Activated T-cell treated with anti-CD3 and anti-CD28 coated beads for 48 hours (primary cell): ENCODE measurements at regions not wholly inside any gene's neighbourhood (a gene's known extent, or its start where the extent isn't known, plus 50 kb on each side); places are given as distances from the start of the nearest gene placed in this dataset.

Source experiments
- DNase-seq: peaks from one replicate; pipeline ENCODE4 v3.0.0-alpha.2; 2020; ENCODE audit warnings: low read depth

DNA sequence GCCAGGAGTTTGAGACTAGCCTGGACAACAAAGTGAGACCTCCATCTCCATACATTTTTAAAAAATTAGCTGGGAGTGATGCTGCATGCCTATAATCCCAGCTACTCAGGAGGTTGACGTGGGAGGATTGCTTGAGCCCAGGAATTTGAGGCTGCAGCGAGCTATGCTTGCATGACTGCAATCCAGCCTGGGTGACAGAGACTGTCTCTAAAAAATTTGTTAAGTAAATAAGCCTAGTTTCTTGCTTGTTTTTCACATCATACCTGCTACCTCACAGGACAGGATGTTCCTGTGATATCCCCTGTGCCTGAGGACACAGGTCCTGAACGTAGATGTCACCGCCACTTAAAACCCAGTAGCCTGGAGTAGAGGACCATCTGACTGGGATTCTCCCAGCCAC is 348.6 kb downstream of the MN1 start:
- no peak for DNase-seq

DNA sequence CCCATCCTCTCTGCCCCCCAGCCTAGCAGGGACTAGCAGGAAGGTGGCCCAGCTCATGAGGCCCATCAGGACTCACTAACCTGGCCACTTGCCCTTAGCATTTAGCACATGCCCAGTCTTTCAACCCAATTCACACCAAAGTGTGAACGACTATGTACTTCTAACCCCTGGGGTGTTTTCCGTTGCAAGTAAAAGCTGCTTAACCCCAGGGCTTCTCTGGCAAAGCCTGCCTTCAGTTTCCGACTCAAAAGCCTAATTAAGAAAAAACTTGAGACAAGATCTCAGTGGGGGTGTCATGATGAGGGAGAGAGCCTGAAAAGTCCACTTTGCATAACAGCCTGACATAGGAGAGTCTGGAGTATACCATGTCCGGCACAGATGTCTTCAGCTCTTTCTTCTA is 347.8 kb downstream of the MN1 start:
- no peak for DNase-seq

DNA sequence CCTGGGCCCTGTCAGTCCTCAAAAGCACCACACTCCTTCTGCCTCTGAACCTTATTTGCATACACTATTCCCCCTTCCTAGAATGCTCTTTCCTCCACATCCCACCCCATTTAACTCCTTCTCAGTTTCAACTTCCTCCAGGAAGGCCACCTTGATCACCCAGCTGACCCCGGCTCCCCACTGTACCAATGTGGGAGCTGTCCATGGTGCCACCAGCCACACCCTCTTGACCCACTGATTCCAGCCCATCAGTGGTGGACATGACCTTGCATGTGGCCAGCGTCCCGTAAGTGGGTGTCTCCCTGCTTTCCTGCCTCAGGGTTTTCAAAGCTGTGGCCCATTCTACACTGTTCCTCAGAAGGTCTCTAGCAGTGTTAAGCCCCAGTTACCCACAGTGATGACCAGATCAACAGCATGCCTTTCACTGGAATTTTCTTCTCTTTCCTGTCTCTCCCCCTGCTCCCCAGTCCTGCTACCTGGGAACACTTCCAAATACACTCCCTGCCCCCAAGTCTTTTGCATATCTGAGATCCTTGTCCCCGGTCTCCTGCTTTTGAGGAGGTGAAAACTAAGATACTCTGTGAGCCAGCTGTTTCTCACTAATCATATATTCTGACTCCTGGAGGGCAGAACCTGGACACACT is 346.6 kb downstream of the MN1 start:
- no peak for DNase-seq

DNA sequence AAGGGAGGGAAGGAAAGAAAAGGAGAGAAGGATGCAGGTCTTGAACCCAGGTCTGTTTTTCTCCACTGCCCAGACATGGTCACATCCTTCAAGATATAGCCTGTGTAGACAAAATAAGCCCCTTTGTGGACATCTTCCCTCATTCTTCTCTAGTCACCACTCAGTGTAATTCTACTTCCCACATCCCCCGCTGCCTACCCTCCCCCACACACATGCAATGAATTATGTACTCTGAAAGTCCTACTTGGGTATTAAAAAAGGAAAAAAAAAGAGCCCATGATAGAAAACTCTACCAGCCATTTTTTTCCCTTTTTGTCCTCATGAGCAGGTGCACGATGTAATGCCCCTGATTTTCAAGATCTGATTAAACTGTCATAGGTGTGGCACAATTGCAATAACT is 346.0 kb downstream of the MN1 start:
- no peak for DNase-seq

DNA sequence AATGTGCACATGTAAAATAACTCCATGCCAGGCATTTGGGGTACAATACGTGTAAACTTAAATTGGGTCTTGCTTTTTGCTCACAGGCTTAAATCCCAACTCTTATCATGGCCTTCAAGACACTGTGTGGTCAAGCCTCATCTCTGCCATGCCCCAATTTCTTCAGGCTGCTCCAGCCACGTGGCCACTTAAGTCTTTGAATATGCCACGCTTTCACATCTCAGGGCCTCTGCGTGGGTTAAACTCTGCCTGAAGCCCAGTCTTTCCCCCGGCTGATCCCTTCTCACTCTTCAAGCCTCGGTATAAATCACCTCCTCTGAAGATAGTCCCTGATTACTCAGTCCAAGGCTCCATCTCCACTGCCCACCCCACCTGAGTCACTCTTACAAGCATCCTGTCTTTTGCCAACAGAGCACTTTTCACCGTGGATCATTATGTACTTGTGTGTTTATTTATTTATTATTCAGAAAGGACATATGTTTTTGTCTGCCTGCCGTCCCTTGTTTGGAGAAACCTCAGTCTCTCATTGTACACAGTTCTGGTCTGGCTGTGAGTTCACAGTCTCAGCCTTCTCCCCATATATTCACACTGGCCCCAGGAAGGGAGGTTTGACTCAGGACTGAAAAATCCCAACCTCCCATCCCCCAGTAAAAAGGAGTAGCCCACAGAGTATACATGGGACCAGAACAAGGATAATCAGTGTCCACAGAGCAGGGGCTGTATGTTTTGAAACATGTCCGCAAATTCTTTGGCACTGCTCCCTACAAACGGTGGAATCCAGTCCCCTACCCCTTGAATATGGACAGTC is 344.7 kb downstream of the MN1 start:
- DNase-seq: no peak

DNA sequence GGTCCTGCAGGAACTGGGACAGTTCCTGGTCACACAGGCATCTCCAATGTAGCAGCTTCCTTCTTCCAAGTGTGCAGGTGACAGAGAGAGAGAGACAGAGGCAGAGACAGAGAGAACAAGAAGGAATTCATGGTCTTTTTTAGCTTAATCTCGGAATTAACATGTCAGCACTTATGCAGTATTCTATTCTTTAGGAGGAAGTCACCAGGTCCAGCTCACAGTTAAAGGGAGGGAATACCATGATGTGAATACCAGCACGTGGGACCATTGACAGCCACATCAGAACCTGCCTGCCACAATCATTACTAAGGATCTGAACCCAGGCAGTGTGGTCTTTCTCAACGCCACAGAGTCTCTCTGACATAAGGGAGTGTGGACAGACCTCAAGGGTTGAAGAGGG is 341.6 kb downstream of the MN1 start:
- DNase-seq: no peak

DNA sequence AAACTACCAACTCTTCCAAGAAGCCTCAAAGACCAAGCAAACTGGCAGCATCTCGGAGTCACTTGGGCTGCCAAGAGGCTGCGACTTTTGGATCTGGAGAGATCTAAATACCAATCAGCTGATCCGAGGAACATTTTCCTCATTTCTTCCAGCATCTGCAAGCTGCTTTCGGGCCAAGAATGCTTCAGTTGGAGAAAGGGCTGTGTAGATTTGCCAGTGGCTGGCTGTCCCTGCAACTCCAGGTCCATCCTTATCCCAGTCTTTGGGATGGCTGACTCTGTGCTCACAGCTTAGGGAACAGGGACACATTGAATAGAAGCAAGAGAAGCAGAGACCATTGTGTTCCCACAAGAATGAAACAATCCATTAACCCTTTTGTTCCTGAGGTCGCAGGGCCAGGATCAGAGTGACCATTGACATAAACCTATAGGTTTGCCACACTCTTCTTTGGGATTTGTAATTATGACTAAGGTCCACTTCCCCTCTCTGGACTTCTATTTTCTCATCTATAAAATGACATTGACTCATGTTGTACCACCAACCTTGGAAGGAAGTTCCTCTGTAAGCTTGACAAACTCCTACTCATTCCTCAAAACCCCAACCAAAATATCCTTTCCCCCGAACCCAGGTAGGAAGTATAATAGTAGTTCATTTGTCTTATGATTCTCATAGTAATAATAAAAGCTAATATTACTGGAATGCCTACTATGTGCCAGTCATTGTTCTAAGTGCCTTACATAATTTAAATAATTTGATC is 340.8 kb downstream of the MN1 start:
- no peak for DNase-seq

DNA sequence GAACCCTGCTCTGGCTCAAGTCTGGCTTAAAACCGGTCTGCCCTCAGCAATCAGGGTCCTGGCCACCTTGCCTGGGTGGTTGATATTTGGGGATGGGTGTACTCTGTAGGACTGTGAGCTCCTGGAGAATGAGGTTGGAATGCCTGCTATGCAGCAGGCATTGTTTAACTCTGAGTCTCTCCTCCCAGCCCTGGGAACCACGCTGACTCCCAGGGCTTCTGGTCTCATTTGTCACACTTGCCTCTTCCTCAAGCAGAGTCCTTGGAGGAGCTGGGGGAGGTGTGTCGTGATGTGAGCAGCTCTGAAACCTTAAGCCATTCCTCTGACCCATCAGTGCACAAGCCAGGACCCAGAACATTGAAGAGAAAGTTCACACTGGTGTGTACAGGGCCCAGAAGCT is 340.1 kb downstream of the MN1 start:
- DNase-seq: no peak

DNA sequence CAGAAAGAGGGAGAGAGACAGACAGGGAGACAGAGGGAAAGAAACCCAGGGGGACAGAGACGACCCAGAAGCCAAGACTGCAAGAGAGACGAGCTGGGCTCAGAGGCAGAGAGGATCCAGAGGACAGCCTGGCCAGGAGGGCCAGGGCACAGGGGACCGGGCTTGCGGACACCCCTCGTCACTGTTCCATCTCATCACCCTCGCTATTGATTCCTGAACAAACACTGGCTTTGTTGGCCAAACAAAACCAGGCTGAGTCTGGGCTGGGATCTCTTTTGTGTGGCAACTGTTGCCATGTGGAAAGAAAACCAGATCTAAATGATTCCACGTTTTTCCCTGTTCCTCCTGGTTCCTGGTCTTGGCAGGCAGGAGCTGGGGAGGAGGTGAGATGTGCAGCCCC is 339.4 kb downstream of the MN1 start:
- no peak for DNase-seq

DNA sequence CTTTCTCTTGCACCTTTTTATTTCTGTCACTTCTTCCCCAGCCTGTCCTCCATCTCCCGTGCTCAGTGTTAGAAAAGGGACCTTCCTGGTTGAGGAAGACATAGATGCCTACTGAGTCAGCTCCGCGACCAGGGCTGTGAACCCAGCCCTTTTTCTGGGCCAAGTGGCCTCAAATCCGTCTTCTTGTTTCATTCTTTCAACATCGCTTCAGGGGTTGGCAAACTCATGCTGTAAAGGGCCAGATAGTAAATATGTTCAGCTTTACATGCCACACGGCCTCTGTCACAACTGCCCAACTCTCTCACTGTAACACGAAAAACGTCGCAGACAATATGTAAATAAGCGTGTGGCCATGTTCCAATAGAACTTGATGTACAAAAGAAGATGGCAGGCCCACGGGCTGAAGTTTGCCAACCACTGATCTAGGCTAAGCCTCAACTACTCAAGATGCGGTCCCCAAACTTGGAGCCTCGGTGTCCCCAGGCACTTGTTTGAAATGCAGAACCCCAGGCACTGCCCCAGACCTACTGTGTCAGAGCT is 338.4 kb downstream of the MN1 start:
- DNase-seq: no peak

DNA sequence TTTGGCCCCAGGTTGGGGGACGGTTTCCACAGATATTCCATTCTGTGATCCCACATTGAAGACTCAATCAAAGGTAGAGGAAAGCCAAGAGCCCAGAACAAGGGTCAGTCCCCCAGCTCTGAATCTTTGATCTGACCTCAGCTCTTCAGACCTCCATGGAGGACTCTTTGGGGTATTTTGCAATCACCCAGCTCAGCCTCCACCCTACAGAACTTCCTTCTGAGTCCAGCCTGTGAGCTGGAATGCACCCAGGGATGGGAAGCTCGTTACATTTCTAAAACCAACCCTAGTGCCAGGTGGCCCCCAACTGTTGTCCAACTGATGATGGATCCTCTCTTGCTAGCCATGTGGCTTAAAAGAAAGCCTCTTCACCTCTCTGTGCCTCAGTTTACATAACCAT is 335.3 kb downstream of the MN1 start:
- no peak for DNase-seq

DNA sequence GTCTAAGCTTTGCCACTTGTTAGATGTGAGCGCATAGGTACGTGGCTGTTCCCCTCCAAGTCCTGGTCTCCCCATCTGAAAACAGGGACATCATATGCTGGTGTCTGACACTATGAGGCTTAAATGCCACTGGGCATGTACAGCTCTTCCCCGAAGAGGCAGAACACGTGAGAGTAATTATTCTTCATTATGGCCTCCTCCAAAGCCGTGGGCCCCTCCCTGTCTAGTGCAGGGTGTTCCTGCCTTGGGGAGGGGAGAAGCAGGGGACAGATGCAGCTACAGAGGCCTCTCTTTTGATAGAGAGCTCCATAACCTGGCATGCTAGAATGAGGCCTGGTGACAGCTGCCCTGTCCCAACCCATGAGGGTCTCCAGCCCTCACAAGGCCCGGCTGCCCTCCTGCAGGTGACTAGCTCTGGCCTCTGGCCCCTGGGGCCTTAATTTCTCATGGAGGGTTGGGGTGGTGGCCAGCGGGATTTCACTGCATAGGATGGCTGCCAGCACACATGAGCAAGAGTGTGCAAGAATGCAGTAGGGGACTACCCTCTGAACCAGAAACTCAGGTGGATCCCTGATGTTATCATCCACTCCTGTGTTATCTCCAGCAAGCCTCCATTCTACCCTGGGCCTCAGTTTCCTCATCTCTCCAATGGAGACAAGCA is 334.6 kb downstream of the MN1 start:
- DNase-seq: no peak

DNA sequence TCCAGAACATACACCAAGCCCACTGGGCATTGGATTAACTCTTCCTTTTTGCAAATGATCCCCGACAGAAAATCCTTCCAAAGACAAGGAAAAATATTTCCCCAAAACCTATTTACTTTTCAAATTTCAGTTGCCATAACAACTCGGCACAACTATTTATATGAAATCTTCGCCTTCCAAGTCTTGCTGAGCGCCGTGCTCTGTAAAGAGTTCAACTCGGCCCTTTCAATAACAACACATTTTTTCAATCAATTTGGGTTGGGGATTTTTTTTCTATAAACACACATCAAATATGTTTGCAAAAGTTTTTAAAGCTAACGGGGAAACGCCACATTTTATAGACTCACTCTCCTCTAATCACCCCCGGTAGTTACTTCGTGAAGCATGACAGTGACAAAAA is 333.8 kb downstream of the MN1 start:
- no peak for DNase-seq

DNA sequence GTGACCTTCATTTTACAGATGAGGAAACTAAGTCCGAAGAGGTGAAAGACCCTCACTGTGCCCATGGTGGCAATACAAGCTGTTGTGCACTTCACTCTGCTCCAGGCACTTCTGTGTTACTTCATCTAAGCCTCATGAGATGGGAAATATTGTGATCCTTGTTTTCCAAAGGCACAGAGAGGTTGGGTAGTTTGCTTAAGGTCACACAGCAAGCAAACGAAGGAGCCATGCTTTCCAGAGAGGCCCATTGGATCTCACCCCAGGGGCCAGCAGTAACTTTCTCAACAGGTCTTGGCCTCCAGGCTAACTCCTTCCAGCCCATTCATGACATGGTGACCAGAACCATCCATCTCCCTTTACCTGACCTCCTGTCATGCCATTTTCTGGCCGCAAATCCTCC is 332.8 kb downstream of the MN1 start:
- DNase-seq: no peak

DNA sequence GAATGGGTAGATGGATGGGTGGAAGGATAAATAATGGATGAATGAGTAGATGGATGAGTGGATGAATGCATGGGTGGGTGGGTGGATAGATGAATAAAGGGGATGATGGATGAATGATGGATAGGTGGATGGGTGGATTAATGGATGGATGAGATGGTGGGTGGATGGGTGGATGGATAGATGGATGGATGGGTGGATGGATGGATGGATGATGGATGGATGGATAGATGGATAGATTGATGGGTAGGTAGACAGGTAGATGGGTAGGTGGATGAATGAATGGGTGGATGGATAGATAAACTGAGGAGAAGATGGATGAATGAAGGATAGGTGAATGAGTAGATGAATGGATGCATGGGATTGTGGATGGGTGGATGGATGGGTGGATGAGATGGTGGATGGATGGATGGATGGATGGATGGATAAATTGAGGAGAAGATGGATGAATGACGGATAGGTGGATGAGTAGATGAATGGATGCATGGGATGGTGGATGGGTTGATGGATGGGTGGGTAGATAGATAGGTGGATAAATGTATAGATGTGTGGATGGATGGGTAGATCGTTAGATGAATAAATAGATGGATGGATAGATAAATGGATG is 331.3 kb downstream of the MN1 start:
- DNase-seq: no peak

DNA sequence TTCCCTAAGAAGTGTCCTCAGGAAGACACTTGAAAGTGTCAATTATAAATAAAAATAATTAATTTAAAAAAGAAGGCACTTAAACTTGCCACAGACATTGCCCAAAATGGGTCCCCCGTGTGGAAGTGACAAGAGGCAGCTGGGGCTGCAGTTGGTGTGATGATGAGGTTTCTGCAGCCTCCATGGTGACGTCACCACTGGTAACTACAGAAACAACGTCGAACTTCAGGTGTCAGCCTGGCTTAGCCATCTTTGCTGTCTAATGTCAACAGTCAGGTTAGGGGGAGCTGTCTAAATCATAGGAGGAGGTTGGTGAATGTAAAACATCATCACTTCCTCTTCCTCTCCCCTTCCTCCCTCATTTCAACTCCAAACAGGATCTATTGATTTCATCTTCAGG is 328.6 kb downstream of the MN1 start:
- no peak for DNase-seq

DNA sequence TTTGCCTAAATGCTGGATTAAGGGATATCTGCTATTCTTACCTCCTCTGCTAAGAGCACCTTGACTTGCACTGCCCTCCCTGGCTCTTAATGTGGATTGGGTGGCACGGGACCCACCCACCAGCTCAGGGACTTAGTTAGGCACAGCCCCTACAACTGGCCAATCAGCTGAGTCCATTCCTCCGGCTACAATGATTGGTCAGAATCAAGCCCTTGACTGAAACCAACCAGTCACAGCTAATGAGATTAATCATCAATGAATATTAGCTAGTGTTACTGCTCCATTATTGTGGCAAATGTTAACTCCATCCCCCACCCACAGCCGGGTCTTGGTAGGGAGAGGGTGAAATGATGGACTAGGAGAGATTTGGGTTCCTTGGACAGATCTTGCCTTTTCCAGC is 328.0 kb downstream of the MN1 start:
- no peak for DNase-seq

DNA sequence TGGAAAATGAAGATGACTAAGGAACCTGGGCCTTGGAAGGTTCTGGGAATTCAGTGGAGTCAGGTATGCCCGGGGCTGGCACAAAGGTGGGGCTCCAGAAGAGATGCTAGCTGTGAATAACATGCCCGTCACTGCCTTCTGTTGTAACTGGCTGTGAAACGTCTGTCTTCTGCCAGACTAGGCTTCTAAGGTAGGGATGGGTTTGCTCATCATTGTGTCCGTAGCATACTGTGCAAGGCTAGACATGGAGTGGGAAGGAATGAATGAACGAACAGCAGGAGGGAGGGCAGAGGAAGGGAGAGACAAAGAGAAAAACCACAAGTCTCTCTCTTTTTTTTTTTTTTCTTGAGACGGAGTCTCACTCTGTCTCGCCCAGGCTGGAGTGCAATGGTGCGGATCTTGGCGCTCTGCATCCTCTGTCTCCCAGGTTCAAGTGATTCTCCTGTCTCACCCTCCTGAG is 327.4 kb downstream of the MN1 start:
- DNase-seq: no peak

DNA sequence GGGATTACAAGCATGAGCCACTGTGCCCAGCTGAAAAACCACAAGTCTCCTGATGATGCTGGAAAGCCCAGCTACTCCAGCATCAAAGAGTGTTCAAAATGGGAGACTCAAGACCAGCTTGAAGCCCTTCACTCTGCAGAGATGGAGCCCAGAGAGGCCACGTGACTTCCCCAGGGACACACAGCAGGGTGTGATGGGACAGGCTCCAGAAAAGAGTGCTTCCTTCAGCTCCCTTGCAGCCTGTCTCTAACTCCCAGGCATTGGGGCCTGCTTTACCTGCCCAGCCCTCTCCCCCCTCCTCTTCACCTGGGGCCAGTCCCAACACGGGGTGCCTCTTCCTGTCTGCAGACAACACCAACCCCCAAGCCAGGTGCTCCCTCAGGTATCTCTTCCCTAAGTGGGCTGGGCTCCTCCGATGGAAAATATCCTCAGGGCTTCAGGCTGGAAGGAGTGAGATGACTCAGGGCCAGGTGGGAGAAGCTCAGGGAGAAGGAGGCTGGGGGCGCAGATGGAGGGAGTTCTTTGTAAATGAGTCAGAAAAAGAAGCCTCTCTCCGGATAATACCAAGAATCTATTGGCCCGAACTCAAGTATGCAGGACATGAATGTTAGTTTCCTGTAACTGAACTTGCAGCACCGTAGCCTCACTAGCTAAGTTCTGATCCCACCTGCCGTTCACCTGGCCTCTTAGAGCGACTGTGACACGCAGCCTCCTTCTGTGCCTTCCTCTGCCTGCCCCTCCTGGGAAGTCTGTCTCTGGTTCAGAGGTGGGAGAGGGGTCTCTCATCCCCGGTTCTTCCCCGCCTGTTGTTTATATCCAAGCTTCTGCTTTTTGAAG is 326.6 kb downstream of the MN1 start:
- DNase-seq: no peak

DNA sequence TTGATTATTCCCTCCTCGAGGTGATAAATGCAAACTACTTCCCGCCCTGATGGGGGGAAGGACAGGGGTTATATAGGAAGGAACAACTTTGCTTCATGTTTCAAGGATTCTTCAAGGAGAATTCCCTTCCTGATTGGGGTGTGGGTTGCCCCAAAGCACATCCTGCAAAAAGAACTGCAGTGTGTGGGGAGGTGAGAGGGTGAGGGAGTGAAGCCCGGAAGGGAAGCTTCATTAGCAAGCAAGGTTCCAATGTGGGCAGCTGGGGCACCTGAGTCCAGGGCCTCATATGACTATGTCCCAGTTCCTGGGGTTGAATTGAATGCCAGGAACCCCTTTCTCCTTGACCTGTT is 326.0 kb downstream of the MN1 start:
- DNase-seq: no peak

DNA sequence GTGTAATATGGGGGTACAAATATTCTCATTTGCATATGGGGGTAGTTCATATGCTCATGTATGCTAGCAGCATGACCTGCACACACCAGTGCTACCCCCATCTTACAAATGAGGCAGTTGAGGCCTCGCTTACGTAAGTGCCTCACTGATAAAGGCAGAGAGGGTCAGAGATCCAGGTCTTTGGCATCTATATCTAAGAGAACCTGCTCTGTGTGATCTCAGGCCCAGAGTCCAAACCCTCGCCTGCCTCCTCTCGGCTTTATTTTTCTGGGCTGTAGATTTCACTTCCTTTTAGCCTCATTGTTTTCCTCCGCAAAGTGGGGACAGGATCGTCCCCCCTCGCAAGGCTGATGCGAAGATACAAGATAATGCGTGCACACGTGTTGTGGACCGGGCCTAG is 325.2 kb downstream of the MN1 start:
- no peak for DNase-seq
